ENCODE measurements at regions not wholly inside any gene's neighbourhood (a gene's known extent, or its start where the extent isn't known, plus 50 kb on each side); places are given as distances from the start of the nearest gene placed in this dataset.

DNA sequence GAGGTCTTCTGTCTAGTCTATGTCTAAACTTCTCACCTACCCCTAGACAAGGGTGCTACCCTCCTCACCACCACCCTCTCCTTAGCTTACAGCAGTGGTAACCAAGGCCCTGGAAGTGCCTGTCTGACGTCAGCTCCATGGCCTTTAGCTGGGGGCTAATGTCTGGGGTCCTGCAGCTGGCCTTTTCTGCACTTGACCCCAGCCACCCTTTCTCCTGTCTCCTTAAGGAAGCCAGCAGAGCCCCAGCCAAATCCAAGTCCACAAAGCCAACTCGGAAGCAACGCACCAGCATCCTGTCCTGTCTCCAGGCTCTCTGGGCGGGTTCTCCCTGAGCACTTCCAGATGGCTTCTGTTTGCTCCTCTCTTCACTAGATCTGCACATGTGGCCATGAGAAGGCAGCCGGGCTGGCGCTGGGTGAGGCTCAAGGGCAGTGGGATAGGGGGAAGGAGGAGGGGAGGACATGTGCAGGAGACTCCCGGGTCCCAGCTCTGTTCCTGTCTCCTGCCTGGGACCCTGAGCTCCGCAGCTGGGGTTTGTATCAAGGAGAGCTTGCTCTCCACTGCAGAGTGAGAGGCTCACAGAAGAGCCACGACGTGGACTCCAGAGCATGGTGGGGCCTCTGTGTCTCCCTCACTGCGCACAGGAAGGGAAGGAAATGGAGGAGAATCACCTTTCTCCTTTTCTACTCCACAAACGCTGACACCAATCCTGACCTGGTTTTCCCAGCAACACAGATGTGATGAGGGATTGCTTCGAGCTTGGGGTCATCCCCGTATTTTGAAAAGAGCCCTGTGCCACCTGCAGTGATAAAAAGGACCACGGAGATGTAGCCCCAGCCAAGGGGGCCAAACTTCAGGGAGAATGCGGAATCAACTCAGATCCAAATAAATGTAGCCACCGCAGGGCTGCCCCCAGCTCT is 204.2 kb downstream of the USP12 start:
- ATAC-seq: no peak
- DNase-seq (ENCODE audit: low spot score): no peak

DNA sequence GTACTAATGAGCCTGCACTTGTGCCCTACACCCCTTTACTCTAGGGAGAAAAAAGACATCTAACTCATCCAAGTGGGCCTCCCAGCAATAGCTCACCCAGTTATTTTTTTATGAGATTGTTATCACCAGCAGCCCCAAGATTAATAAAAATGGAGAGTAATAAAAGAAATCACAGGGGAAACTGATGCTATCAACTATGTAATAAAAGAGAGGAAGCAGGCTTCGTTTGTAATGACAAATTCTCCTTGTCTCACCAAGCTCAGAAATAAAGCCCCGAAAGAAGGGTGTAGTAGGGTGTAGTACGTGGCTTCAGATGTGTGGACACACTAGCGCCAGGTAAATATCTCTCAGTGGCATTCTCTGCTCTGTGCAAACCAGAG is 204.9 kb downstream of the USP12 start:
- DNase-seq (ENCODE audit: low spot score): no peak
- no peak for ATAC-seq

DNA sequence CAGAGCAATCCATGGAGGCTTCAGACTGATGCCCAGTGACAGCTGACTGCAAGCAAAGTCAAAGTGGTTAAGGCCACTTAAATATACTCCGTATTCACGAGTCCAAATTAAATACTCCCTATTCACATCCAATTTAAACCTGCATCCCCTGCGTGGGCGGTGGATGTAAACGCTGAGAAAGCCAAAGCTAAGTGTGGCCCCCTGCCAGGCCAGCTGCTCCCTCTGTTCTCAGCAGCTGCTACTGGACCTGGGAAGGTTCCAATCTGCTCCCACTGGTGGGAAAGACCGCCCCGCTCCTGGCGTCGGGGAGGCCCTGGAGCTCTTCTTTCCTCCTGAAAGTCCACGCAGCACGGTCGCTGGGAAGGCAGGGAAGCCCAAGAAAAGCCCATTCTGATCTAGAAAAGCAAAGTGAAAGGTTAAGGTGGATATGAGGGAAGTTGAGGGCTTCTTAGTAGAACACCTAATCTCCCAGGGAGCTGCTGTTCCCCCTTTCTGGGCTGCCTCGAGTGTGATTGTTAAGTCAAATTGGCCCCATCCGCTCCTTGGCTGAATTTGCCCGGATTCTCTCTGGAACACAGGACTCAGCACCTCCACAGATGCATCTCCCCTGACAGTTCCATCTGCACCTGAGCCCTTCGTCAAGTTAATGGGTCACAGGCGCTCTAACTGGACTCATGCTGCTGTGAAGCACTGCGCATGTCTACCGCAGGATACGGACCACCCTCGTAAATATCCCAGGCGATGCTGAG is 205.5 kb downstream of the USP12 start:
- ATAC-seq (peak; percentile 10), DNase-seq (ENCODE audit: low spot score) (peak; percentile 74)

- ATAC-seq (no peak), DNase-seq (ENCODE audit: low spot score) (no peak)
Observed at GRCh38 chr13:26964278-26965250, 204.0 kb upstream of the GPR12 start.

DNA sequence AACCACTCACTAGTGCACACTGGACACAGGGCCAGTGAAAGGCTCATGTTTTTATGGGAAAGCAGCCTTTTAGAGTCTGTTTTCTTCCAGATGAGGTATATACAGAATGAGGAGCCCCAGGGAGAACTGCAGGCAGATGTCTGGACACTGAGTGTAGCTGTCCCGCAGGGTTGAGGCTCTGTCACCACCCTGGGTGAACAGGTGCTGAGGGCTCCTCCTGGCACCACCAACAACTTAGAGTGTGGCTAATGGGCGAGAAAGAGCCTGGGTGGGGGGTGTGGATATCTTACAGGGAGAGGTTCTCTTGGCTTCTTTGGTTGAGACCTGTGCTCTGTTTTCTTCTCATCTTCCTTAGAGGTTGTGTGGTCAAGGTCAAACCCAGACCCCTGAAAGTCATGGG is 202.1 kb upstream of the GPR12 start:
- DNase-seq (ENCODE audit: low spot score): no peak
- no peak for ATAC-seq

DNA sequence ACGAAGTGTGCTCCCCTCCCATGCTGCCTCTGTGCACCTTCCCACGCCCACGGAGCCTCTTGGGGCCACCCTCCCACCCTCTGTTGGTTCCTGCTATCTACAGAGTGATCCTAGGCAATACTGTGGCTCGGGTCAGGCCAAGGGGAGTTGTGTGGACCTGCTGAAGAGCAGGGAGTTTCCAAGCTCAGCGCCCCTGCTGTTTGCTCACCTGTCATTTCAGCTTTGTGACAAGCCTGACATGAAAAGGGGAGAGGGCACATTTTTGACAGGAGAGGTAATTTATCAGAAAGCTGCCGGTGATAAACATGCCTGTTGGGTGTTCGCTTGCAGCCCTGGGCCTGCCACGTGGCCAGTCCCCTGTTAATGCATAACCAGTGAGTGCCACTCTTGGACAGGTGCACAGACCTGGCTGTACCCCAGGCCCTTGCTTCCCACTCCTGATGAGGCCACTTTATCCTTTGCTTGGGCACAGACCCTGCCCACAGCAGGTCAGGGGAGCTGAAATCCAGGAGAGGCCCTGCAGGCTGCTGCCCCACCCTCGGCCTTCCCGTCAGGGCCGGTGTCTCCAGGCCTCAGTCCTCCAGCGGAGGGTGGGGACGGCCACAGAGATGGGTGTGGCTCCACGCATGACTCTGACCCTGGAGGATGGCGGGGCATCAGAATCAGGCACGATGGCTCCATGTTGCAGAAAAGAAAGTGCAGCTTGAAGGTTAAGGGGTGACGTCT is 201.5 kb upstream of the GPR12 start:
- peak; percentile 88 for DNase-seq (ENCODE audit: low spot score)

DNA sequence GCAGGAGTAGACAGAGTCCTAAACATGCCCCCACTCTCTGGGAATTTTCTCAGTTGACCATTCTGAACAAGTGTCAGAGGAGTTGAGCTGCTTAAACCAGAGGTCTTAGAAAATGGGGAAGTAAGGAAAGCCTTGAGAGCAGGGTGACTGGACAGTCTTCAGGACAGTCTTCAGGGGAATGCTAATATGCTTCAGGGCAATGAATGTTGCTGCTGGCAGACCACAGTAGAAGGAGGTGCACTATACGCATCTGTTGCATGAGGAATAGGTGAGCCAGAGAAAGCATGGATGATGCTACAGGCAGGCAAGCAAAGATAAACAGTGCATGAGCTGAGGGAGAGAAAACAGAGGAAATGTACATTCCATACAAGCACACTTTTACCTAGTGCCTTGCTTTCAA is 196.6 kb upstream of the GPR12 start:
- ATAC-seq (no peak), DNase-seq (ENCODE audit: low spot score) (no peak)

More for the DNA sequence above, 201.5 kb upstream of the GPR12 start:
- ATAC-seq: peak; percentile 90

DNA sequence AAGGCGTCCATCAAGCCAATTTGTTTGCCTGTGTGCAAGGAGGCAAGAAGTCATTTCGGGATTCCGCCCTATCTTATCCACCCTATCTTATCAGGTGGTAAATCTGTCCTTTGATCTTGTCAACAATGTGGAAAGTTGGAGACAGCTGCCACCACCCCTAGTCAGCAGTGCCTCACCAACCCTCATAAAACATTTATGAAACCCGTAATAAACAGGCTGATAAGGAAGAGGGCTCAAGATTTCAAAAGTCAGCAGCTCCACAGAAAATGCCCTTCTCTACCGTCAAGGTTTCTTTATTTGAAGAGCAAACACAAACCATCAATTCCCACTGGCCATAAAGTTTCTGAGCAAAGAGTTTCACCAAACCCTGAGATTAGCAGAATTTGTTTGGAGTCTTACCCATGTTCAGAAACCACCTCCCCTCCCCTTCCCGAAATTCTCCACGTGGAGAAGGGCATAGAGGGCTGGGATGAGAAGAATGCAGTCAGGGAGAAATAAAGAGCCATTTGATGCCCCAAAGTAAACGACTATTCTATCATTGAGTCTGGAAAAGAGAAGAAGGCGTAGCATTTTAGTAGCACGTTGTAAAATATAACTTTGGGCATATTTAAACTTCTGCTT is 196.0 kb upstream of the GPR12 start:
- DNase-seq (ENCODE audit: low spot score) (no peak), ATAC-seq (peak; percentile 32)

DNA sequence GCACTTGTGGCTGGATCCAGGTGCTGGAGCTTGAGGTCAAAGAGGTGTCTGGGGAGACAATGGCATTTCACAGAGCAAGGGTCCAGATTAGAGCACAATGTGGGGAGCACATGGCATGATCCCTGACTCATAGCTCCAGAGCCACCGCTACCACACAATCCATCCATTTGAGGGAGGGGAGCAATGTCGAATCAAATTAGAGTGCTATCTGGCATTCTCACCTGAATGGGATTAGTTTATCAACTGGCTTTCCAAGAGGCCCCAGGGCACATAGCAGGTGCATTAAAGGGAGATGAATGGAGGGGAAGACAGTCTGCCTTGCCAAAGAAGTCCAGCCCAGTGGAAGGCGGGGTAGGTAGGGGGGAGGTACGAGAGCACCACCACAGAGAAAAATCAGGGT is 194.4 kb upstream of the GPR12 start:
- ATAC-seq: no peak
- DNase-seq (ENCODE audit: low spot score): no peak

GRCh38 chr13:26953291-26953690 is 192.7 kb upstream of the GPR12 start:
- no peak for ATAC-seq
- no peak for DNase-seq (ENCODE audit: low spot score)

DNA sequence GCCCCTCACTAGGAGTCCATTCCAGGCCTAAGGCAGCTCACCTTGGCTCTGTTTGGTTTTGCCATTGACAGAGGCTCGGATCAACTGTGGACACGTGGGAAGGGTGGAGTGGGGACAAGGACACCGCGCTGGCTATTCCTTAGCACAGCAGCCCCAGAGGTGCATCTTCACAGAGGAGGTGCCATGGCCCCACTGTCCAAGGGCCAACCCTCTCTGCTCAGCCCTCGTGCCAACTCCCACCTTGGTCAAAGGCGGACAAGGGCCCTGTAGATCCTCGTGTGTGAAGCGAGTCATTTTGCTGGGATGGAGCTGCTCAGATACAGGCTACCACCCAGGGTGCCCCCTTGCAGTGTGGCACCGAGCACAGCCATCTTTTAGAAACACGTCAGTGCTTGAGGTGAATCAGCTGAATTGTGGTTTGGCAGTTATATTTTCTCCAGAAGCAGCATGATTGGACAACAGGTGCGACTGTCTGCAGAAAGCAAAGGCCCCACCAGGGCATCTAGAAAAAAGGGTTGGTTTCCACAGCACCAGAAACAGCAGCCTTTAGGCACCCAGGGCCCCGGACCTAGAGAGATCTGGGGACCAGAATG is 192.1 kb upstream of the GPR12 start:
- no peak for DNase-seq (ENCODE audit: low spot score)

DNA sequence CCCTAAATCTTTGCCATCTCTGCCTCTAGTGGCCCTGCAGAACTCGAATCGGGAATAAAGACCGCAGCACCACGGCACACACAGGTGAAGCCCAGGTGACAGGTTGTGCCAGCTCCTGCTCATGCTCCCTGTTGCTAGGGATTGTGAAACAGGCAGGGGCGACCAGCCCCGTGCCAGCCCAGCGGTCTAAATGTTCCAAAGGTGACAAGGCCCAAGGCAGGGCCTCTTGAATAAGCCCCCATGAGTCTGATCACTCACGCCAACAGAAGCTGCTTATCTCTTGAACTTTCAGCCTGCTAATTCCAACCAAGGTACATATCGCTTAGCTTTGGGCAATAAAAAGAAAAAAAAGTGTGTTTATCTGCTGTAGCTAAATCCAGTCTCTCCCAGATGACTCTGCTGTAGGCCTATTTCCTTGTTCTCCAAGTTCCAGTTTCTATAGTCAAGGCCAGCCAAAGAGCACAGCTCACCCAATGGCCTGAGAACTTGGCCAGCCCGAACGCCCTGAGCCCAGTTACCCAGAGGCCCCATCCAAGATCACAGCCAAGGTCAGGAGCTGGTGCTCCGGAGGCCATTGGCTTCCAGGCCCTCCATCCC is 191.1 kb upstream of the GPR12 start:
- DNase-seq (ENCODE audit: low spot score) (peak; percentile 85), ATAC-seq (peak; percentile 79)

More for the DNA sequence above, 192.1 kb upstream of the GPR12 start:
- ATAC-seq: no peak

GRCh38 chr13:26950968-26951367 is 190.4 kb upstream of the GPR12 start:
- no peak for ATAC-seq
- no peak for DNase-seq (ENCODE audit: low spot score)

GRCh38 chr13:26950546-26950945 is 190.0 kb upstream of the GPR12 start:
- no peak for DNase-seq (ENCODE audit: low spot score)
- ATAC-seq: no peak

DNA sequence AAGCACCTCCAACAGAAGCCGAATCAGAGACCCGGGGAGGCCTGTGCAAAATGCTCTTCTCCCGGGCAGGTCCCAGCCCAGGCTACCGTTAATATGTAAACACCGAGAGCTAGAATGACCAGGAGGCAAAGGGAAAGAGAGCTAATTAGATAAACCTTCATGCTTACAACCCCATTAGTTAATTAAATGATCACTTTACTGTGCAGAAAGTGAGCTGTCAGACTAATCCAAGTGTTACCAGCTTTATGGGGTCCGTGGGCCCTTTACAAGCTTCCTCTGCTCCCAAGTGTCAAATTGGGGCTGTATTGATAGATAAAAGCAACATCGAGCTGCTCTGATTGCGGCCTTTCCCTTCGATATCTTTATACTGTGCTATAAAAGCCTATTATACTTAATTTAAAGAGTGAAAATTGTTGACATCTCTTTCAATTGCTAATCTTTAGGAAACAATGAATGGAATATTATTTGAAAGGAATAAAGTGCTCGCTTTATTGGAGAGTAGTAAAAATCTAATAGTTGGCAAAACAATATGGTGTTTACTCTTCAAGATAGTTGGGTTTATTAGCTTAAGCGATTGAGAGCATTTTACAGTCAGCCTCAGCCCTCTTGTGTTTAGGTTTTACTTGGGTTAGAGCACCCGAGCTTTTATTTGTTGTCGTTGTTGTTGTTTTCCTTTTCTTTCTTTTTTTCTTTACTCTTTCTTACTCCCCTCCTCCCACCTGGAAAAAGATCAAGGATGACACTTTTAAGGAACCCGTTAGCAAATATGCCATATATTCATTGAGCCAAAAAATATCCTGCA is 189.3 kb upstream of the GPR12 start:
- DNase-seq (ENCODE audit: low spot score): no peak
- ATAC-seq: no peak

- no peak for DNase-seq (ENCODE audit: low spot score)
Observed at GRCh38 chr13:26948353-26948752, 187.8 kb upstream of the GPR12 start.

DNA sequence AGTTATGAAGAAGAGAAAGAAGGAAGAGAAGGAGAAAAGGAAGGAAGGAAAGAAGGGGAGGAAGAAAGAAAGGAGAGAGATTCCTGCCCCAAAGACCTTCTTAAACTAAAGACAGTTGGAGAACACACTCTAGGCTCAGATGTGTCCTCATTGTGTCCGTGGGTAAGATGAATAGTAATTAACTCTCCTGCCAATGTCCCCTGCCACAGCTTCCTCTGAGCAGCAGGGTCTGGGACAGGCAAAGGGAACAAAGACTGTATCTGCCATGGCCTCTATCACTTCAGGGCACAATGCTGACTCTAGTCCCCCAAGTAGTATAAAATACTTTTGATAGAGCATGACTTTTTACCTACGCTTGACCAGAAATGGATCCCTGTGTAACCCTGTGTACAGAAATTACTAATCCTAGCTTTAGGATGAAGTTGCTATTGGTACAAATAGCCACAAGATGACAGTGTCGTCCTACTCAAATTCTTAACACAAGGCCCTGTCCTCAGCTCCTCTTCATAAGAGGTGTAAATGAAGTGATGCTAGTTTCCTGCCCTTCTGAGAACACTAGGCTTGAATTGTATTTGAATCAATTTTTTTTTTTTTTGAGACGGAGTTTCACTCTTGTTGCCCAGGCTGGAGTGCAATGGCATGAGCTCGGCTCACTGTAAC is 186.2 kb upstream of the GPR12 start:
- ATAC-seq: peak; percentile 78
- DNase-seq (ENCODE audit: low spot score): no peak

More at GRCh38 chr13:26948353-26948752, 187.8 kb upstream of the GPR12 start:
- ATAC-seq: no peak

DNA sequence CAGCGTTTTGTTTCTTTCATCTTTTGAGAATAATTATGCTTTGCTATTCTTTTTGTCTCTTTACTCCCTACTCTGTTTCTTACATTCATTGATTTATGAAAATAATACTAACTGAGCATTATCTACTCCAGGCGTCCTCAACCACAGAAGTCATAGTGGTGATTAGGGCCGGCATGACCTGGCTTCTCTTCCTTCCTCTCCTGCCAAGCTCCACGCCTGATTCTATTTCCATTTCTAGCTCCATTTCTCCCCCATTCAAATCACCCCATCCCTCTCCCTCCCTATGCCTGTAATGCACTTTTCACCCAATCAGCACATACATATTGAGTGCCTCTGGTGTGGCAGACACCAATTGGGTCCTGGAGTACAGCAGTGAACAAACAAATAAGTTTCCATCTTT is 183.2 kb upstream of the GPR12 start:
- no peak for ATAC-seq
- DNase-seq (ENCODE audit: low spot score): no peak
